DOHH2 (cell line): ENCODE measurements at regions not wholly inside any gene's neighbourhood (a gene's known extent, or its start where the extent isn't known, plus 50 kb on each side); places are given as distances from the start of the nearest gene placed in this dataset.

Source experiments
- H3F3A ChIP-seq: fragments of 200-600 bp; sonication (generic), shearing (Covaris generic); 2 replicates; pipeline ENCODE4 v1.6.0; 2016; ENCODE audit warnings: antibody characterized with exemption, mild to moderate bottlenecking; ENCODE audit not compliant: control insufficient read depth, insufficient read depth
- H3K27ac ChIP-seq: fragments of 200-600 bp; sonication (generic); 2 replicates; pipeline ENCODE4 v1.5.1; 2014; ENCODE audit warnings: low read depth, mild to moderate bottlenecking, low read length, moderate library complexity
- H3K27me3 ChIP-seq: fragments of 200-600 bp; sonication (generic); 2 replicates; pipeline ENCODE4 v1.6.1; 2014; ENCODE audit warnings: mild to moderate bottlenecking, low read length, mixed read lengths; ENCODE audit not compliant: control insufficient read depth
- H3K36me3 ChIP-seq: fragments of 200-600 bp; sonication (generic); 2 replicates; pipeline ENCODE4 v1.6.1; 2014; ENCODE audit warnings: mild to moderate bottlenecking, low read length, moderate library complexity, mixed read lengths; ENCODE audit not compliant: control insufficient read depth
- H3K4me1 ChIP-seq: fragments of 200-600 bp; sonication (generic); 2 replicates; pipeline ENCODE4 v1.6.1; 2014; ENCODE audit warnings: mild to moderate bottlenecking, low read length, mixed read lengths; ENCODE audit not compliant: control insufficient read depth
- H3K4me2 ChIP-seq: fragments of 200-600 bp; sonication (generic); 2 replicates; pipeline ENCODE4 v1.6.0; 2014; ENCODE audit warnings: mild to moderate bottlenecking, low read length, moderate library complexity
- H3K4me3 ChIP-seq: fragments of 200-600 bp; sonication (generic); 2 replicates; pipeline ENCODE4 v1.5.1; 2014; ENCODE audit warnings: mild to moderate bottlenecking, low read length, mixed read lengths
- H3K79me2 ChIP-seq: fragments of 200-600 bp; sonication (generic); 2 replicates; pipeline ENCODE4 v1.6.1; 2014; ENCODE audit warnings: mild to moderate bottlenecking, low read length, mixed read lengths; ENCODE audit not compliant: control insufficient read depth
- H3K9me2 ChIP-seq: fragments of 200-600 bp; sonication (generic); replicated peaks from 2 replicates; pipeline ENCODE4 v1.6.1; 2014; ENCODE audit warnings: mild to moderate bottlenecking, low read length, mixed read lengths; ENCODE audit not compliant: control insufficient read depth
- H3K9me3 ChIP-seq: fragments of 200-600 bp; sonication (generic); 2 replicates; pipeline ENCODE4 v1.6.1; 2014; ENCODE audit warnings: antibody characterized with exemption, low read length, mixed read lengths; ENCODE audit not compliant: control insufficient read depth, insufficient read depth
- H4K20me1 ChIP-seq: fragments of 200-600 bp; sonication (generic); 2 replicates; pipeline ENCODE4 v1.6.0; 2014; ENCODE audit warnings: low read depth, mild to moderate bottlenecking, antibody characterized with exemption, low read length, moderate library complexity; ENCODE audit not compliant: control insufficient read depth, insufficient read depth
- CTCF ChIP-seq: fragments of 200-600 bp; sonication (generic); IDR thresholded peaks from one replicate; pipeline ENCODE4 v1.5.1; 2014; ENCODE audit warnings: antibody characterized with exemption, mild to moderate bottlenecking, low read depth, low read length; ENCODE audit not compliant: poor library complexity, severe bottlenecking
- EZH2phosphoT487 ChIP-seq: fragments of 200-600 bp; sonication (generic); IDR thresholded peaks from 2 replicates; pipeline ENCODE4 v1.6.1; 2017; ENCODE audit warnings: borderline replicate concordance, mild to moderate bottlenecking, antibody characterized with exemption, low read length, moderate library complexity, mixed read lengths

- Histone ChIP-seq H3F3A (no peaks in the 10 kb centered on the region), H3K4me3 (no peak overlapping the region), H3K27me3 (0 out of 2 replicates have a peak, but pooled peaks cover 4% of the 10 kb centered on the region), H3K4me2 (no peak overlapping the region), H3K27ac (no peak overlapping the region), H3K9me3 (no peaks in the 10 kb centered on the region), H3K9me2 (no peaks in the 10 kb centered on the region), H4K20me1 (no peaks in the 10 kb centered on the region), H3K36me3 (no peaks in the 10 kb centered on the region), H3K4me1 (no peaks in the 10 kb centered on the region), H3K79me2 (no peaks in the 10 kb centered on the region)
- no peak for TF ChIP-seq CTCF
- TF ChIP-seq EZH2phosphoT487, result no peak
Measured at GRCh38 chr1:240709676-240710075, 97.7 kb upstream of the GREM2 start.

- H3K36me3 ChIP-seq, result no peaks in the 10 kb centered on the region
- no peaks in the 10 kb centered on the region for H3F3A ChIP-seq
- no peaks in the 10 kb centered on the region for H3K9me2 ChIP-seq
- no peaks in the 10 kb centered on the region for H3K79me2 ChIP-seq
- no peaks in the 10 kb centered on the region for H3K4me1 ChIP-seq
- H3K4me2 ChIP-seq, result no peak overlapping the region
- no peak overlapping the region for H3K4me3 ChIP-seq
- no peak overlapping the region for H3K27ac ChIP-seq
- no peaks in the 10 kb centered on the region for H4K20me1 ChIP-seq
- H3K9me3 ChIP-seq, result no peaks in the 10 kb centered on the region
- TF ChIP-seq EZH2phosphoT487, result no peak
- TF ChIP-seq CTCF, result no peak
- 0 out of 2 replicates have a peak, but pooled peaks cover 4% of the 10 kb centered on the region for H3K27me3 ChIP-seq
Measured at GRCh38 chr1:240706150-240706935, 94.4 kb upstream of the GREM2 start.

GRCh38 chr1:240705579-240705978 lies 93.6 kb upstream of the GREM2 start:
- H3F3A ChIP-seq, result no peaks in the 10 kb centered on the region
- no peaks in the 10 kb centered on the region for H3K36me3 ChIP-seq
- H3K27me3 ChIP-seq, result 0 out of 2 replicates have a peak, but pooled peaks cover 4% of the 10 kb centered on the region
- H4K20me1 ChIP-seq, result no peaks in the 10 kb centered on the region
- H3K4me3 ChIP-seq, result no peak overlapping the region
- no peak for TF ChIP-seq EZH2phosphoT487
- TF ChIP-seq CTCF, result no peak
- no peaks in the 10 kb centered on the region for H3K79me2 ChIP-seq
- H3K27ac ChIP-seq, result no peak overlapping the region
- H3K9me2 ChIP-seq, result no peaks in the 10 kb centered on the region
- no peak overlapping the region for H3K4me2 ChIP-seq
- H3K9me3 ChIP-seq, result no peaks in the 10 kb centered on the region
- H3K4me1 ChIP-seq, result no peaks in the 10 kb centered on the region
